H7 (cell line): ENCODE measurements at regions not wholly inside any gene's neighbourhood (a gene's known extent, or its start where the extent isn't known, plus 50 kb on each side); places are given as distances from the start of the nearest gene placed in this dataset.
"Not testable (repeated sequence)": the region's sequence is repeated elsewhere in the genome, so short reads cannot be mapped to it uniquely, and the experiment has no call there.

ENCODE experiments used
- DNase-seq: peaks from one replicate; pipeline ENCODE4 v3.0.0; 2012
- H3K27me3 ChIP-seq: 2 replicates; pipeline ENCODE4 v1.6.0; 2011; ENCODE audit warnings: mild to moderate bottlenecking, low read length; ENCODE audit not compliant: control insufficient read depth, insufficient read depth
- H3K36me3 ChIP-seq: replicated peaks from 2 replicates; pipeline ENCODE4 v1.5.1; 2011; ENCODE audit warnings: low read length; ENCODE audit not compliant: control insufficient read depth, insufficient read depth
- H3K4me3 ChIP-seq: 2 replicates; pipeline ENCODE4 v1.5.1; 2011; ENCODE audit warnings: low read depth, mild to moderate bottlenecking, control low read depth, low read length, moderate library complexity; ENCODE audit not compliant: insufficient read depth

DNA sequence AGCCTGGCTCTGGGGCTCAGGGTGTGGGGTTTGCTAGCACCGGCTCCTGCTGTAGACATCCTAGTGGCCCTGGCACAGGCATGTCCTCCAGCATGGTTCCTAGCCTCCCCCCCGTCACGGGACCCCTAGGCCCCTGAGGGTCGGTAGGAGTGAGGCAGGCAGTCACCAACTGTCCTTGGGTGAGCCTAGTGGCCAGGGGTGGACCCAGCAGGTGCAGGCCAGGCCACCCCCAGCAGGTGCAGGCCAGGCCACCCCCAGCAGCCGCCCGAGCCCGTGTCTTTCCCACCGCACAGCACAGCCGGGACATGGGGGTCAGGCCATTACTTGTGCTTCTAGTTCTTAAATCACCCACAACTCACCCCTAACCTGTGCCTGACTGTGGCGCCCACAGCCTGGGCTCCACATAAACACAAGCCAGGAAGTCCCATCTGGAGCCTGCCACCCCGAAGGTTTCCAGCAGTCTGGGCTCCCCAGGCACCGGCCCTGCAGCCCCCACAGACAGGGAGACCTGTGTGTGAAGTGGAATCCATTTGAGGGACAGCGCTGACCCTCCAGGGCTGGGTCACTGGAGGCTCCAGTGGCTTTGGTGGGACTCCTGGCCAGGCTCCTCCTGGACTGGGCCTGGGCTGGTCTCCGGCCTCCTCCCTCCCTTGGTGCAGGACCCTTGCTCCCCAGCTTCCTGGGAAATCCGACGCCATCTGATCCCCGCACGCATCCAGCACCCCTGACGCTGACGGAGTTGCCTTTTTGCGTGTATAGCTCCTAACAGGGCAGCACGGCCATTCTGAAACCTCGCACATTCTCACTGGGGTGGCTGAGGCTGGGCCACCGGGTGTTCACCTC lies 114.1 kb upstream of the LPCAT1 start:
- no peak overlapping the region for H3K4me3 ChIP-seq
- H3K36me3 ChIP-seq, result no peaks in the 10 kb centered on the region
- peak; percentile 48 for DNase-seq
- peaks cover under 1% of the 10 kb centered on the region; the same call in 1 of the 2 replicates for H3K27me3 ChIP-seq

DNA sequence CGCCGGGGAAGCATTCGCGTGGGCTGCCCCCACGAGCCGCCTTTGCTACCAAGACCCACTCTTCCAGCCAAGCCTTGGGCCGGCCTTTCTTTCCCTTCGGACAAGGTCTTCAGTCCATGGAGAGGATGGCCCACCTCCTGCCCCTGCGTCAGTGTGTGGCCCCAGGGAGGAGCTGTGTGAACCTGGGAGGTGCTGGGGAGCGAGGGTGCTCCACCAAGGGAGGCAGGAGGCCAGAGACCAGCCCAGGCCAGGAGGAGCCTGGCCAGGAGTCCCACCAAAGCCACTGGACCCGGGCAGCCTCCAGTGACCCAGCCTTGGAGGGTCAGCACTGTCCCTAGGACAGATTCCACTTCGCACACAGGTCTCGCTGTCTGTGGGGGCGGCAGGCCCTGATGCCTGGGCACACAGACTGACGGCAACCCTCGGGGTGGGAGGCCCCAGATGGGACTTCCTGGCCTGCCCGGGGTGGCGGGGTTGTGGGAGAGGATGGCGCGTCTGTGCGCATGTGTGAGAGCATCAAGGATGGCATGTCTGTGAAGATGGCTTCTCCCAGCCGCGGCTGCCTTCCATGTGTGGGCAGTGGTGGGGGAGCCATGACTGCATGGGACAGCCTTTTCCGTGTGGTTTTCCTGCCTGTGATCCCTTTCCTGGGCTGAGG lies 113.3 kb upstream of the LPCAT1 start:
- peak; percentile 20 for DNase-seq
- Histone ChIP-seq H3K4me3 (no peak overlapping the region), H3K36me3 (no peaks in the 10 kb centered on the region), H3K27me3 (no peaks in the 10 kb centered on the region)

DNA sequence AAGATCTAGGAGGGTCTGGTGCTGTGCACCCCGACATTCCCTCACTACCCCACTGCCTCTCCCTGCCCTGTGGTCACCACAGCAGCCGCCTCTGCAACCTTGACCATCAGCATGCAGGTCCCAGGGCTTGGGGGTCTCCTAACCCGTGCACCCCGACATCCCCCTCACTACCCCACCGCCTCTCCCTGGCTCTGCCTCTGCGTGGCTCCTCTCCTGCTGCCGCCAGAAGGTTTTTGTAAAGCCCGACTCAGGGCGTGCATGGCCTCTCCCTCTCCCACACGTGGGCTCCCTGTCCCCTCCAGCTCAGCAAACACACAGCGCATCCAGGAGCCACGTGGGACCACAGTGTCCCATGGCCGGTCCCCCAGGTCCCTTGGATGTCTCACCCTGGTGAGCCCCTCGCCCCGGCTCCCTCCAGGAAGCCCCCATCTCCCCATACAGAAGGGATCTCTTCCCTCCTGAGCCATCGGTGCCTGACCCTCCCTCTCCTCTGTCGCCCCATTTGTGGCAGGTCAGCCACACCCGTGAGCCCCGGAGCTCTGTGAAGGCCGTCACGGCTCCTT lies 112.5 kb upstream of the LPCAT1 start:
- not testable (repeated sequence) for H3K27me3 ChIP-seq, H3K4me3 ChIP-seq, H3K36me3 ChIP-seq
- DNase-seq, result peak; percentile 18

GRCh38 chr5:1635477-1635876 lies 111.7 kb upstream of the LPCAT1 start:
- H3K27me3 ChIP-seq, DNase-seq, H3K4me3 ChIP-seq, H3K36me3 ChIP-seq: not testable (repeated sequence)

GRCh38 chr5:1634337-1634661 lies 110.5 kb upstream of the LPCAT1 start:
- no peaks in the 10 kb centered on the region for H3K27me3 ChIP-seq
- peak overlapping the region; percentile 62 for H3K4me3 ChIP-seq
- no peaks in the 10 kb centered on the region for H3K36me3 ChIP-seq
- DNase-seq, result peak; percentile 56

GRCh38 chr5:1633605-1634336 lies 110.0 kb upstream of the LPCAT1 start:
- DNase-seq, result peak; percentile 93
- Histone ChIP-seq H3K4me3 (peak overlapping the region; percentile 62), H3K36me3 (peaks cover 1% of the 10 kb centered on the region; the same call in 1 of the 2 replicates), H3K27me3 (no peaks in the 10 kb centered on the region)

DNA sequence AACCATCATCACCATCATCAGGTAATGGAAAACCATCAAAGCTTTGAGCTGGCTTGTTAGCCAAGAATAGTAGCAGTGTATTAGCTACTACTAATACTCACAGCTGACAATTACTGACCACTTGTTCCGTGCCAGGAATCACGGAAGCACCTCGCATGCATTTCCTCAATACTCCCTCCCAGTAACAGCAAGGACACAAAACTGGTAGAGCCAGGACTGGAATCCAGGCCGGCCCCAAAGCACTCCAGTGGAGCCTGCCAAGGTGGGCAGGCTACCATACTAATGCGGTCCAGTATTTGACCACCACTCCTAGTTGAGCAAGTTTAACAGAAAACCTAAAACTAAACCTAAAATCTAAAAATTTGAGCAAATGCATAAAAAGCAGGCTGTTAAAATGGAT lies 107.2 kb upstream of the LPCAT1 start:
- not testable (repeated sequence) for H3K27me3 ChIP-seq

GRCh38 chr5:1626397-1626796 lies 102.6 kb upstream of the LPCAT1 start:
- not testable (repeated sequence) for H3K27me3 ChIP-seq, H3K4me3 ChIP-seq, DNase-seq, H3K36me3 ChIP-seq

More for the DNA sequence above, 107.2 kb upstream of the LPCAT1 start:
- H3K4me3 ChIP-seq, H3K36me3 ChIP-seq, DNase-seq: not testable (repeated sequence)

DNA sequence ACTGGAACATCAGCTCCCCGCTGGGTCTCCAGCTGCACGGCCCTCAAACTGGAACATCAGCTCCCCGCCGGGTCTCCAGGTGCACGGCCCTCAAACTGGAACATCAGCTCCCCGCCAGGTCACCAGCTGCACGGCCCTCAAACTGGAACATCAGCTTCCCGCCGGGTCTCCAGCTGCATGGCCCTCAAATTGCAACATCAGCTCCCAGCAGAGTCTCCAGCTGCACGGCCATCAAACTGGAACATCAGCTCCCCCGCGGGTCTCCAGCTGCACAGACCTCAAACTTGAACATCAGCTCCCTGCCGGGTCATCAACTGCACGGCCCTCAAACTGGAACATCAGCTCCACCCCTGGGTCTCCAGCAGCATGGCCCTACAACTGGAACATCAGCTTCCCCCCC lies 95.8 kb upstream of the LPCAT1 start:
- not testable (repeated sequence) for DNase-seq, H3K36me3 ChIP-seq, H3K4me3 ChIP-seq, H3K27me3 ChIP-seq

DNA sequence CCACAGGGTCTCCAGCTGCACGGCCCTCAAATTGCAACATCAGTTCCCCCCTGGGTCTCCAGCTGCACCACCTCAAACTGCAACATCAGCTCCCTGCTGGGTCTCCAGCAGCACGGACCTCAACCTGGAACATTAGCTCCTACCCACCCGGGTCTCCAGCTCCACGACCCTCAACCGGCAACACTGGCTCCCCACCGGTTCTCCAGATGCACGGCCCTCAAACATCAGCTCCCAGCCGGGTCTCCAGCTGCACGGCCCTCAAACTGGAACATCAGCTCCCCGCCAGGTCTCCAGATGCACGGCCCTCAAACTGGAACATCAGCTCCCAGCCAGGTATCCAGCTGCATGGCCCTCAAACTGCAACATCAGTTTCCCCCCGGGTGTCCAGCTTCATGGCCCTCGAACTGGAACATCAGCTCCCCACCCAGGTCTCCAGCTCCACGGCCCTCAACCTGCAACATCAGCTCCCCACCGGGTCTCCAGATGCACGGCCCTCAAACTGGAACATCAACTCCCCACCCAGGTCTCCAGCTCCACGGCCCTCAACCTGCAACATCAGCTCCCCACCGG lies 94.6 kb upstream of the LPCAT1 start:
- DNase-seq, H3K36me3 ChIP-seq, H3K27me3 ChIP-seq: not testable (repeated sequence)

DNA sequence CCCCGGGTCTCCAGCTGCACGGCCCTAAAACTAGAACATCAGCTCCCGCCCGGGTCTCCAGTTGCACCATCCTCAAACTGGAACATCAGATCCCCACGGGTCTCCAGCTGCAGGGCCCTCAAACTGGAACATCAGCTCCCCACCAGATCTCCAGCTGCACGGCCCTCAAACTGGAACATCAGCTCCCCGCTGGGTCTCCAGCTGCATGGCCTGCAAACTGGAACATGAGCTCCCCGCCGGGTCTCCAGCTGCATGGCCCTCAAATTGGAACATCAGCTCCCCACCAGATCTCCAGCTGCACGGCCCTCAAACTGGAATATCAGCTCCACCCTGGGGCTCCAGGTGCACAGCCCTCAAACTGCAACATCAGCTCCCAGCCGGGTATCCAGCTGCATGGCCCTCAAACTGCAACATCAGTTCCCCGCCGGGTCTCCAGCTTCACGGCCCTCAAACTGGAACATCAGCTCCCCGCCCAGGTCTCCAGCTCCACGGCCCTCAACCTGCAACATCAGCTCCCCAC lies 93.5 kb upstream of the LPCAT1 start:
- H3K36me3 ChIP-seq, H3K27me3 ChIP-seq, DNase-seq, H3K4me3 ChIP-seq: not testable (repeated sequence)

More for the DNA sequence above, 94.6 kb upstream of the LPCAT1 start:
- not testable (repeated sequence) for H3K4me3 ChIP-seq

- not testable (repeated sequence) for H3K36me3 ChIP-seq, H3K4me3 ChIP-seq, H3K27me3 ChIP-seq, DNase-seq
Observed at GRCh38 chr5:1613515-1613914, 89.8 kb upstream of the LPCAT1 start.

DNA sequence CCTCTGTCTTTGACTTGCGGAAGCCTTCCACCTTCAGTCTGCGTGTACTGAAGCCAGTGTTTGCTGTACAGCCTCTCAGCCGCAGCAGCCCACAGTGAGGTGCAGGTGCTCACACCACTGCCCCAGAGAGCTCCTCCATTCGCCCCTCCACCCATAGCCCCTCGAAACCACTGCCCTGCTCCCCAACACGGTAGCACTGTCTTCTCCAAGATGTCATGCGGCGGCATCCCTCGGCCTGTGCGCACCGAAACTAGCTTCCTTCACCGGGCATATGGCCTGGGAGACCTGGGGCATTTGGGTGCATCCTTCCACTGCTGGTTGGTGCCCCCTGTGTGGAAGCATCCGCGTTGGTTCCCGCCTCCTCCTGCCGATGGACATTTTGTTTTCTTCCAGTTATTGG lies 86.8 kb upstream of the LPCAT1 start:
- not testable (repeated sequence) for H3K4me3 ChIP-seq, H3K36me3 ChIP-seq, DNase-seq, H3K27me3 ChIP-seq

DNA sequence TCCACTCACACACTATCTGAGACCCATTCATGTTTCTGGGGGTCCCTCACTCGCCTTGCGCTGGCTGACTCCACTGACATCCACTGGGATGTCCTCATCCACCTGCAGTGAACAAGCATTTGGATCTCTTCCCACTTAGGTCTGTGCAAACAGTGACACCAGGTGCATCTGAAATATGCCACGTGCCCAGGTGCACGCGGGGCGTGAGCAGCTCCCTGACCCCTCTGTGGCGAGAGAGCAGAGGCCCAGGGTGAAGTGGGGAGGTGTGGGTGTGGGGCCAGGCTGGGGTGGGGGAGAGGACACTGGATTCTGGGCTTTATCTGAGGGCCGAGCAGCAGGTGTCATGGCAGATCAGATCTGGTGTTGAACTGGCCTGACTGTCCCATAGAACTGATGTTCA lies 85.4 kb upstream of the LPCAT1 start:
- H3K36me3 ChIP-seq, H3K4me3 ChIP-seq, DNase-seq, H3K27me3 ChIP-seq: not testable (repeated sequence)
